HG03439 (cell line): ENCODE measurements at regions not wholly inside any gene's neighbourhood (a gene's known extent, or its start where the extent isn't known, plus 50 kb on each side); places are given as distances from the start of the nearest gene placed in this dataset.
"Not testable (repeated sequence)": the region's sequence is repeated elsewhere in the genome, so short reads cannot be mapped to it uniquely, and the experiment has no call there.

Source experiments
- ATAC-seq: cut with Tn5 transposase; IDR thresholded peaks from one replicate; pipeline ENCODE4 v1.9.1; 2021; ENCODE audit warnings: mild to moderate bottlenecking, moderate library complexity; ENCODE audit not compliant: unreplicated experiment

DNA sequence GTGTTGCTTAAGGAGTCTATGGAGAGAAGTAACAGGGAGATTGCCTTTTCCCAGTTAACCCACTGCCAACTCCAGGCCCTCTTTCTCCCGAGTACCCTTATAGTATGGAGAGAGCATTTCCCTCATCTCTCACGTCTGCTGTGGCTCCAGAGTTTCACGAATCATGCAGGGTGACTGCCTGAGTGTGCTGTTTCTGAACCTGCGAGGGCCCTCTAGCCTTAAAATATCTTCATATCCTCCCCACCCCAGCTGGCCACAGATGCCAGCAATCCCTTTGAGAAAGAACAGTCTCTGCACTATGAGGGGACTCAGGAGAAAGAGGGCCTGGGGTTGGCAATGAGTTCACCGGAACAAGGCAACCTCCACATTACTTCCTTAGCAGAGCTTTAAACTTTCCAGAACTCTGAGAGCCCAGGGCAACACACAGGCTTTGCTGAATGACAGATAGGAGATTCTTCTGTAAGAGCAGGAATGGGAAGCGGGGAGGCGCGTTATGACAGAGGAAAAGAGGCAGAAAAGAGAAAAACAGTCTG, 81.6 kb upstream of the ANKH start:
- no peak for ATAC-seq

- ATAC-seq: no peak
Measured at GRCh38 chr5:14948383-14948782, 76.8 kb upstream of the ANKH start.

DNA sequence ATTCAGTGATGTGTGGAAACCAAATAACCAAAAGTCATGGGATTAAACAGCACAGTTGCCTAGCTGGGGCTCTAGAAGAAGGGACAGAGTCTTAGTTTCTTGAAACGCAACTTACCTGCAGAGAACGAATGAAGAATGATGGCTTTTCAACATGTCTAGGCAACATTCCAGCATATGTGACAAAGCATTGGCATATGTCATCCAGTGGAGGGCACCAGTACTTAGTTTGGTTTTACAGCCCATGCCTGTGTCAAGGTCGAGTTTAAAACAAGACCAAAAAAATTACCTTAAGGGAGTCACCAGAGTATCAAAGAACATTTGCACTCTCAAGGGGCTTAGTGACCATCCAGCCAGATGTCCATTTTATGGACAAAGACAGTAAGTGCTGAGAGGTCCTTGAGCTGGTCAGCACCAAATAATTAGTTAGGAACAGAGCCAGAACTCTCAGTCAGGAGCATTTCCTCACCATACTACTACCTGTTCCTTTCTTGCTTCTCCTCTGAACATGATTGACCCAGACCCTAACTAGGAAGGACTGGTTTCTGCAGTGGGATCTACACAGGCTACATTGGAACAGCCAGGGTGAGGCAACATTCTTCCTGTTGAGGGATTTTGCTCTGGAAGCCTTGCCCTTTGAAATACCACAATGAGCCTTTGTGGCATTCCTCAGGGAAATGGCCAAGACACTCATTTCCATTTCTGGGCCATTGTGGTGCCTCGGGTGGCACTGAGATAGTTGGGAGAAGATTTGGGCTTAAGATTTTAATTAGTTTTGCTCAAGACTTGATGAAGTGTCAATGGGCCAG, 75.4 kb upstream of the ANKH start:
- peak; percentile 79 for ATAC-seq

GRCh38 chr5:14945450-14945849, 73.9 kb upstream of the ANKH start:
- no peak for ATAC-seq

- ATAC-seq: no peak
Measured at GRCh38 chr5:14944996-14945395, 73.4 kb upstream of the ANKH start.

DNA sequence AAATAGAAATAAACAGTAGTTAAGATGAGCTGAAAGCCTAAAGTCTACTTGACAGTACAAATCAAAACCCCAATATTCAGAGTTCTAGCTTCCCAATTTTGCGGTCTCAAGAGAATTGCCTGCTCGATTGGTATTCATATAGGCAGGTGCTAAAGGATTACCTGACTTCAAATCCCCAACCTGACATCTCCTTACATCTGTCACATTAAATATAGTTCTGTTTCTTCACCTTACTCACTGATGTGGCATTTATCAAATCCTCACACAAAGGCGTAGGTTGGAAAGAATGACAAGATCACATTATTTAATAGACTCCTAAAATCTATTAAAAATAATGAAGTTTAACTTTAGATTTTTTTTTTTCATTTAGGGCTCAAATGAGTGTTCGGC, 72.8 kb upstream of the ANKH start:
- no peak for ATAC-seq

- no peak for ATAC-seq
Measured at GRCh38 chr5:14942212-14942611, 70.6 kb upstream of the ANKH start.

- no peak for ATAC-seq
Measured at GRCh38 chr5:14937254-14937653, 65.7 kb upstream of the ANKH start.

DNA sequence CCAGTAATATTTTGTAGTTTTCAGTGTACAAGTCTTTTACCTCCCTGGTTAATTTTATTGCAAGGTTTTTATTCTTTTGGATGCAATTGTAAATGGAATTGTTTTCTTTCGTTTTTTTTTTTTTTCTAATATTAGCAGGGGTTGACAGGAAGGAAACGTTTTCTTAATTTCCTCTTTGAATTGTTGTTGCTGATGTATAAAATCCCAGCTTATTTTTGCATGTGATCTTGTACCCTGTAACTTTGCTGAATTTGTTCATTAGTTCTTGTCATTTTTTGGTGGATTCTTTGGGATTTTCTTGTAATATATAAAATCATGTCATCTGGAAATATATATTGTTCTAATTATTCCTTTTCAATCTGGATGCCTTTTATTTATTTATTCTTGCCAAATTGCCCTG, 65.0 kb upstream of the ANKH start:
- ATAC-seq: no peak

- ATAC-seq: no peak
Measured at GRCh38 chr5:14935341-14935740, 63.8 kb upstream of the ANKH start.

GRCh38 chr5:14932902-14933469, 61.4 kb upstream of the ANKH start:
- ATAC-seq: no peak

DNA sequence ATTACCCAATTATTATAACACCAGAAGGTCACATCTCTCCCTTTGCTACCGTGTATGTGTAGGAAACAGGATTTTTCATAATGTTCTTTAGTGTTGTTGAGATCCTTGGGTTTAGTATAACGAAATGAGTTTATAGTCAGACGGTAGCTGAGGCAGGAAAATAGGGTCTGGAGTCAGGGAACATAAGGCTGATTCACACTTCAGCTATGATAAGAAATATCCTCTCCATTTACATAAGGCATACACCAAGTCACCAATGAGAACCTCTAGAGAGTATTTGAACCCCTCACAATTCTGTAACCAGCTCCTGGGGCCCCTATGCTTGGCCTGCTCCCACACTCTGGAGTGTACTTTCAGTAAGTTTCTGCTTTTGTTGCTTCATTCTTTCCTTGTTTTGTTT, 58.9 kb upstream of the ANKH start:
- no peak for ATAC-seq

- no peak for ATAC-seq
Measured at GRCh38 chr5:14929293-14930065, 57.9 kb upstream of the ANKH start.

DNA sequence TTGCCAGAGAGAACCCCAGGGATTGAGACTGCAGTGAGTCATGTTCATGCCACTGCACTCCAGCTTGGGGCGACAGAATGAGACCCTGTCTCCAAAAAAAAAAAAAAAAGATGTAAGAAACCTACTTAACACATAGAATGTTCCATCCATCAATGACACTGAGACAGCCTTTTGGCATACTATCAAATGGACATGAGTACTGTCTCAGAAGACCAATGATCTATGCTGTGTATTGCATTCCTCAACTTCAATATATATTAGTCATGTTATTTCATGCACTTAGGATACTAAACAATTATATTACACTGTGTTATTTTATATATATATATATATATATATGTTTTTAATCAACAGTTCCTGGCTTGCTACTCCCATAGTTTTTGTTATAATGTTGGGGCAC, 57.1 kb upstream of the ANKH start:
- ATAC-seq: no peak

DNA sequence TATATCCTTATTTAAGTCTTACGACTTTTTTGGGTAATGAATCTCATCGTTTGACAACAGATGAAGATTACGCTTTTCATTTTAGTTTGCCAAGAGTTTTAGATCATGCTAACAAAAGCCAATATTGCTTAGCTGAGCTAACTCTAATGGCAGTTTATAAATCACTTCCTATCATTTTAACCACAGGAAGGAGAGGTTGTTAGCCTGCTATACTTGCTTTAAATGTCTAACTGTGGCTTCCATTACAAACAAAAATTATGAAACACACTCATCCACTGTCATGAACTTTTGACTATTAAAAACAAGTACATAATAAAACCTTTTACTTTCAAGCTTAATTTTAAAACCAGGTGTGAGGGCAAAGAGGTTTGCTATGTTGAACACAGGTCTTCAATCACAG, 53.7 kb upstream of the ANKH start:
- ATAC-seq: no peak

DNA sequence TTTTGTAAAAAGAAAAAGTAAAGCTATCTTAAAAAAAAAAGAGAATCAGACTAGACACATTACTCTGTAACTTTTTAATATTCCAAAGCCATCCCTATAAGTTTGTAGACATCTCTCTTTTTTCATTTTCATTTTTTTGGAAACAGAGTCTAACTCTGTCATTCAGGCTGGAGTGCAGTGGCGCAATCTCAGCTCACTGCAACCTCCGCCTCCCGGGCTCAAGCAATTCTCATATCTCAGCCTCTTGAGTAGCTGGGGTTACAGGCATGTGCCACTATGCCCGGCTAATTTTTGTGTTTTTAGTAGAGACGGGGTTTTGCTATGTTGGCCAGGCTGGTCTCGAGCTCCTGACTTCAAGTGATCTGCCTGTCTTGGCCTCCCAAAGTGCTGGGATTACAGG, 51.4 kb upstream of the ANKH start:
- not testable (repeated sequence) for ATAC-seq

GRCh38 chr5:14922456-14922855, 50.9 kb upstream of the ANKH start:
- ATAC-seq: no peak
